ENCODE measurements at regions not wholly inside any gene's neighbourhood (a gene's known extent, or its start where the extent isn't known, plus 50 kb on each side); places are given as distances from the start of the nearest gene placed in this dataset.

- Histone ChIP-seq H3K4me3 (ENCODE audit: low read length, poor library complexity, severe bottlenecking) (no peak overlapping the region), H3K9ac (ENCODE audit: low read depth, low read length, poor library complexity, severe bottlenecking) (no peak overlapping the region), H3K79me2 (ENCODE audit: insufficient read depth, low read length) (no peaks in the 10 kb centered on the region), H2AFZ (ENCODE audit: low read length) (no peak overlapping the region), H3F3A (ENCODE audit: low read depth) (no peaks in the 10 kb centered on the region), H3K4me2 (ENCODE audit: low read depth, low read length, poor library complexity, severe bottlenecking) (no peak overlapping the region), H4K20me1 (ENCODE audit: insufficient read depth, low read length, poor library complexity, severe bottlenecking) (no peaks in the 10 kb centered on the region), H3K27me3 (ENCODE audit: insufficient read depth, low read length, poor library complexity, severe bottlenecking) (no peaks in the 10 kb centered on the region), H3K9me2 (replicated peaks; ENCODE audit: low read depth, low read length) (no peaks in the 10 kb centered on the region), H3K4me1 (ENCODE audit: insufficient read depth, low read length, poor library complexity, severe bottlenecking) (no peaks in the 10 kb centered on the region), H3K9me3 (ENCODE audit: insufficient read depth, low read depth, low read length) (no peaks in the 10 kb centered on the region), H3K36me3 (ENCODE audit: insufficient read depth, low read length) (no peaks in the 10 kb centered on the region)
- no peak for TF ChIP-seq EZH2phosphoT487 (IDR thresholded peaks at IDR 0.05; ENCODE audit: borderline replicate concordance)
- TF ChIP-seq, protein P1, sequence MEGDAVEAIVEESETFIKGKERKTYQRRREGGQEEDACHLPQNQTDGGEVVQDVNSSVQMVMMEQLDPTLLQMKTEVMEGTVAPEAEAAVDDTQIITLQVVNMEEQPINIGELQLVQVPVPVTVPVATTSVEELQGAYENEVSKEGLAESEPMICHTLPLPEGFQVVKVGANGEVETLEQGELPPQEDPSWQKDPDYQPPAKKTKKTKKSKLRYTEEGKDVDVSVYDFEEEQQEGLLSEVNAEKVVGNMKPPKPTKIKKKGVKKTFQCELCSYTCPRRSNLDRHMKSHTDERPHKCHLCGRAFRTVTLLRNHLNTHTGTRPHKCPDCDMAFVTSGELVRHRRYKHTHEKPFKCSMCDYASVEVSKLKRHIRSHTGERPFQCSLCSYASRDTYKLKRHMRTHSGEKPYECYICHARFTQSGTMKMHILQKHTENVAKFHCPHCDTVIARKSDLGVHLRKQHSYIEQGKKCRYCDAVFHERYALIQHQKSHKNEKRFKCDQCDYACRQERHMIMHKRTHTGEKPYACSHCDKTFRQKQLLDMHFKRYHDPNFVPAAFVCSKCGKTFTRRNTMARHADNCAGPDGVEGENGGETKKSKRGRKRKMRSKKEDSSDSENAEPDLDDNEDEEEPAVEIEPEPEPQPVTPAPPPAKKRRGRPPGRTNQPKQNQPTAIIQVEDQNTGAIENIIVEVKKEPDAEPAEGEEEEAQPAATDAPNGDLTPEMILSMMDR (conservative IDR thresholded peaks at IDR 0.05; ENCODE audit: low read length), result no peak
These were observed 211.6 kb upstream of the PLXNA2 start for GRCh38 chr1:208455821-208456220.

GRCh38 chr1:208456487-208456886 lies 212.3 kb upstream of the PLXNA2 start:
- Histone ChIP-seq H3K9ac (ENCODE audit: low read depth, low read length, poor library complexity, severe bottlenecking) (no peak overlapping the region), H3K4me1 (ENCODE audit: insufficient read depth, low read length, poor library complexity, severe bottlenecking) (no peaks in the 10 kb centered on the region), H3K36me3 (ENCODE audit: insufficient read depth, low read length) (no peaks in the 10 kb centered on the region), H4K20me1 (ENCODE audit: insufficient read depth, low read length, poor library complexity, severe bottlenecking) (no peaks in the 10 kb centered on the region), H3K79me2 (ENCODE audit: insufficient read depth, low read length) (no peaks in the 10 kb centered on the region), H3K4me2 (ENCODE audit: low read depth, low read length, poor library complexity, severe bottlenecking) (no peak overlapping the region), H3K4me3 (ENCODE audit: low read length, poor library complexity, severe bottlenecking) (no peak overlapping the region), H3K27me3 (ENCODE audit: insufficient read depth, low read length, poor library complexity, severe bottlenecking) (no peaks in the 10 kb centered on the region), H2AFZ (ENCODE audit: low read length) (no peak overlapping the region), H3F3A (ENCODE audit: low read depth) (no peaks in the 10 kb centered on the region), H3K9me3 (ENCODE audit: insufficient read depth, low read depth, low read length) (no peaks in the 10 kb centered on the region), H3K9me2 (replicated peaks; ENCODE audit: low read depth, low read length) (no peaks in the 10 kb centered on the region)
- TF ChIP-seq, protein P1 (conservative IDR thresholded peaks at IDR 0.05; ENCODE audit: low read length), result no peak
- TF ChIP-seq EZH2phosphoT487 (IDR thresholded peaks at IDR 0.05; ENCODE audit: borderline replicate concordance), result no peak

DNA sequence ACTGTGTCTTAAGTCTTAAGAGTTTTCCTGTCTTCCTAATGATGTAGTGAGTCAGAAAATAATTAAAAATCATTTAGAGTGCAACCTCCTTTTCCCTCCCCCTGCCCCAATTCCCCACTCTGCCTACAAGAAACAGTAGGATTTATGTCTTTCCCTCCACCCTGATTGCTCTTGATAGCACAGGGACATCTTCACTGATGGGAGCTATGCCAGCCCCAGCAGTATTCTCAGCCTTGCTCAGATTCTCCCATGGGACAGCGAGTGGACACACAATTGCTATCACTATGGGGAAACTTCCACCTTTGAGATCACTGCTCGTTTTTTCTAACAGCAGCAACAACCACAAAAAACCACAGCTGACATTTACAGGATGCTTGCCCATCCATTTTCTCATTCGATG lies 216.6 kb upstream of the PLXNA2 start:
- Histone ChIP-seq H2AFZ (ENCODE audit: low read length) (no peak overlapping the region), H3K79me2 (ENCODE audit: insufficient read depth, low read length) (no peaks in the 10 kb centered on the region), H3K36me3 (ENCODE audit: insufficient read depth, low read length) (no peaks in the 10 kb centered on the region), H3K9me2 (replicated peaks; ENCODE audit: low read depth, low read length) (no peaks in the 10 kb centered on the region), H3K4me3 (ENCODE audit: low read length, poor library complexity, severe bottlenecking) (no peak overlapping the region), H3F3A (ENCODE audit: low read depth) (no peaks in the 10 kb centered on the region), H4K20me1 (ENCODE audit: insufficient read depth, low read length, poor library complexity, severe bottlenecking) (no peaks in the 10 kb centered on the region), H3K4me1 (ENCODE audit: insufficient read depth, low read length, poor library complexity, severe bottlenecking) (no peaks in the 10 kb centered on the region), H3K9ac (ENCODE audit: low read depth, low read length, poor library complexity, severe bottlenecking) (no peak overlapping the region), H3K27me3 (ENCODE audit: insufficient read depth, low read length, poor library complexity, severe bottlenecking) (no peaks in the 10 kb centered on the region), H3K4me2 (ENCODE audit: low read depth, low read length, poor library complexity, severe bottlenecking) (no peak overlapping the region), H3K9me3 (ENCODE audit: insufficient read depth, low read depth, low read length) (no peaks in the 10 kb centered on the region)
- no peak for TF ChIP-seq EZH2phosphoT487 (IDR thresholded peaks at IDR 0.05; ENCODE audit: borderline replicate concordance)
- TF ChIP-seq, protein P1 (conservative IDR thresholded peaks at IDR 0.05; ENCODE audit: low read length), result no peak

All from Loucy (cell line).